Smooth muscle cell (in vitro differentiated cells): ENCODE measurements at regions not wholly inside any gene's neighbourhood (a gene's known extent, or its start where the extent isn't known, plus 50 kb on each side); places are given as distances from the start of the nearest gene placed in this dataset.

Source experiments
- DNase-seq: peaks from one replicate; lab custom pipeline; 2025; ENCODE audit not compliant: unreplicated experiment; lab: John Stamatoyannopoulos, UW
- H2AFZ ChIP-seq: fragments of 200-600 bp; sonication (generic); 2 replicates; pipeline ENCODE4 v1.6.0; 2016; ENCODE audit warnings: antibody characterized with exemption, low read depth, mild to moderate bottlenecking
- H3F3A ChIP-seq: fragments of 200-600 bp; sonication (generic); 2 replicates; pipeline ENCODE4 v1.6.0; 2017; ENCODE audit warnings: antibody characterized with exemption, low read depth
- H3K27ac ChIP-seq: fragments of 200-600 bp; sonication (generic); 2 replicates; pipeline ENCODE4 v1.5.1; 2016; ENCODE audit warnings: low read depth, mild to moderate bottlenecking
- H3K27me3 ChIP-seq: fragments of 200-600 bp; sonication (generic); 2 replicates; pipeline ENCODE4 v1.6.1; 2016; ENCODE audit warnings: low read depth, mild to moderate bottlenecking
- H3K36me3 ChIP-seq: fragments of 200-600 bp; sonication (generic); 2 replicates; pipeline ENCODE4 v1.5.1; 2016; ENCODE audit warnings: low read depth
- H3K4me1 ChIP-seq: fragments of 200-600 bp; sonication (generic); 2 replicates; pipeline ENCODE4 v1.5.1; 2016; ENCODE audit warnings: low read depth
- H3K4me2 ChIP-seq: fragments of 200-600 bp; sonication (generic); 2 replicates; pipeline ENCODE4 v1.6.0; 2016; ENCODE audit warnings: mild to moderate bottlenecking
- H3K4me3 ChIP-seq: fragments of 200-600 bp; sonication (generic); 2 replicates; pipeline ENCODE4 v1.5.1; 2016; ENCODE audit warnings: mild to moderate bottlenecking
- H3K79me2 ChIP-seq: fragments of 200-600 bp; sonication (generic); 2 replicates; pipeline ENCODE4 v1.6.0; 2016; ENCODE audit warnings: low read depth, mild to moderate bottlenecking
- H3K9ac ChIP-seq: fragments of 200-600 bp; sonication (generic); 2 replicates; pipeline ENCODE4 v1.6.0; 2016; ENCODE audit warnings: low read depth
- H3K9me3 ChIP-seq: fragments of 200-600 bp; sonication (generic); replicated peaks from 2 replicates; pipeline ENCODE4 v1.5.1; 2016; ENCODE audit warnings: low read depth
- H4K20me1 ChIP-seq: fragments of 200-600 bp; sonication (generic); 2 replicates; pipeline ENCODE4 v1.6.0; 2016; ENCODE audit warnings: low read depth
- CTCF ChIP-seq: fragments of 200-600 bp; sonication (generic); IDR thresholded peaks from 2 replicates; pipeline ENCODE4 v1.5.1; 2017; ENCODE audit warnings: borderline replicate concordance, mild to moderate bottlenecking, antibody characterized with exemption; ENCODE audit not compliant: insufficient read depth, poor library complexity, severe bottlenecking
- WGBS: methylation state at CpG from one replicate; pipeline ENCODE4 v1.1.7; 2016; ENCODE audit warnings: low lambda C conversion rate; 5-methylcytosine and 5-hydroxymethylcytosine counted together

GRCh38 chr13:50692396-50692915 lies 151.0 kb downstream of the DLEU7 start:
- Histone ChIP-seq H3K4me3 (no peak overlapping the region), H3K36me3 (no peaks in the 10 kb centered on the region), H3K79me2 (no peaks in the 10 kb centered on the region), H3K4me2 (peak overlapping the region; percentile 77), H3F3A (peaks cover 42% of the 10 kb centered on the region), H3K27me3 (peaks cover 12% of the 10 kb centered on the region), H4K20me1 (no peaks in the 10 kb centered on the region), H3K4me1 (peaks cover 37% of the 10 kb centered on the region), H3K9ac (no peak overlapping the region), H3K27ac (peak overlapping the region; percentile 73), H3K9me3 (no peaks in the 10 kb centered on the region), H2AFZ (no peak overlapping the region)
- DNase-seq: no peak
- TF ChIP-seq CTCF: no peak

DNA sequence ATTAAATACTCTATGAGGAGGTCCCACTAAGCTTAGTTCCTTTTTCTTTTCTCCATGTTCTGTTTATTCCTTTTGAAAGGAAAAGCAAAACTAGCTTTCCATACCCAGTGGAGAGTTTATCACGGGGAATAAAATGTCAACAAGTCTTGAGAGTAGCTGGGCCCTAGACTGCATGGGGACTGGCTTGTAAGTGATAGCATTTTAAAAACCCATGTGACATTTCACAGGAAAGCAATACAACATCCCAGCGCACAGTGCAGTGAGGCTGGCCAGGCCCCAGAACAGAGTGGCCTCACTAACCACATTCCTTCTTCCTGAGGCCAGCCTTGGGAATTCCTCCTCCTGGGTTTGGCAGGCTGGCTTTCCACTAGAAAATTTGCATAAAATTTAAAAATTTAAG lies 149.8 kb downstream of the DLEU7 start:
- peak overlapping the region; percentile 20 for H2AFZ ChIP-seq
- no peak overlapping the region for H3K9ac ChIP-seq
- no peaks in the 10 kb centered on the region for H3K36me3 ChIP-seq
- H3K9me3 ChIP-seq: no peaks in the 10 kb centered on the region
- H3K27me3 ChIP-seq: peaks cover 15% of the 10 kb centered on the region
- no peaks in the 10 kb centered on the region for H4K20me1 ChIP-seq
- TF ChIP-seq CTCF: no peak
- H3K4me1 ChIP-seq: peaks cover 37% of the 10 kb centered on the region
- peak; percentile 3 for DNase-seq
- no peaks in the 10 kb centered on the region for H3K79me2 ChIP-seq
- H3K27ac ChIP-seq: peak overlapping the region; percentile 73
- H3K4me3 ChIP-seq: peak overlapping the region; percentile 11
- H3F3A ChIP-seq: peaks cover 42% of the 10 kb centered on the region
- peak overlapping the region; percentile 77 for H3K4me2 ChIP-seq
- 2% methylated on average over 2 of the region's 2 CpGs for WGBS

DNA sequence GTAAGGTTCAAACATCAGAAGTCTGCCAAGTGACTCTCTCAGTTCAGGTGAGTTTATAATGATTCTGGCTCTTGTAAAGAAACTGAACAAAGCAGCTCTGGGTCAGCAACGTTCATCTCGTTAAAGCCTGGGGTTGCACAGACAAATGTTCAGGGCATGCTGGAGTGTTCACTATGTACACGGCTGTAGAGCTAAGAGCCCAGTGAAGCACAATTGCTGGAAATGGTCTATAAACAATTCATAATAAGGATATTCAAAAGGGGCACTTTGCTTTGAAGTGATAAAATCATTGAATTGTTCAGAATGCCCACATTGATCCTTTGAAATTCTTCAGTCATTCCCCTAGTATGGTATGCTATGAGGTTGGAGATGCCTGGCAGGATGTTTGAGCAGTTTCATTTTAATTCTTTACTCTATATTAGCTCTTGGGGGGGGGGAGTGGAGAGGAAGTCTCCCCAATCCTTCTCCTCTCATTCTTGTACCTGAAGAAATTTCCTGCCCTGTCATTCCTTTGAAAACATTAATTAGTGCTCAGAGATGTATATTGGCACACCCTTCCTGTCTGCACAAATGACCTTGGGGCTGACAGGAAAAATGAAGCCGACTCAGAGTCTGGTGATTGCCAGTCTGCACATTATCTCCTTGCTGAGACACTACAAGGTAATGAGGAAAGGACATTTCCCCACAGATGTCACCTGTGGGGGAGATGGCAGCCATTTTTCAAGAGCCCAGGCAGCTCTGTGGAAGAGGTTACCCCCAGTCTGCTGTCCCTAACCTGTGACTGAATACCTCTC lies 145.5 kb downstream of the DLEU7 start:
- Histone ChIP-seq H3K4me1 (peaks cover 30% of the 10 kb centered on the region), H3K9me3 (no peaks in the 10 kb centered on the region), H3K4me3 (no peak overlapping the region), H3K9ac (no peak overlapping the region), H2AFZ (no peak overlapping the region), H3F3A (peaks cover 16% of the 10 kb centered on the region), H3K27ac (no peak overlapping the region), H4K20me1 (no peaks in the 10 kb centered on the region), H3K4me2 (no peak overlapping the region), H3K27me3 (peaks cover 6% of the 10 kb centered on the region), H3K36me3 (no peaks in the 10 kb centered on the region), H3K79me2 (no peaks in the 10 kb centered on the region)
- 70% methylated on average over 4 of the region's 4 CpGs for WGBS
- TF ChIP-seq CTCF: no peak
- no peak for DNase-seq
